ENCODE measurements at regions not wholly inside any gene's neighbourhood (a gene's known extent, or its start where the extent isn't known, plus 50 kb on each side); places are given as distances from the start of the nearest gene placed in this dataset.
"Not testable (repeated sequence)": the region's sequence is repeated elsewhere in the genome, so short reads cannot be mapped to it uniquely, and the experiment has no call there.

- no peak overlapping the region for H3K27ac Mint-ChIP-seq (ENCODE audit: unreplicated experiment)
- no peak overlapping the region for H3K4me3 Mint-ChIP-seq (ENCODE audit: unreplicated experiment)
- no peaks in the 10 kb centered on the region for H3K9me3 Mint-ChIP-seq (ENCODE audit: unreplicated experiment)
- no peaks in the 10 kb centered on the region for H3K4me1 Mint-ChIP-seq (ENCODE audit: low read depth, unreplicated experiment)
- no peak for TF ChIP-seq CTCF (IDR thresholded peaks at IDR 0.05; ENCODE audit: partially characterized antibody, unreplicated experiment)
- peaks cover 3% of the 10 kb centered on the region for H3K27me3 Mint-ChIP-seq (ENCODE audit: unreplicated experiment)
- H3K36me3 Mint-ChIP-seq (ENCODE audit: unreplicated experiment): no peaks in the 10 kb centered on the region
- no peak for DNase-seq
Observed at GRCh38 chr2:223185638-223186037, 133.6 kb downstream of the KCNE4 start.

GRCh38 chr2:223187256-223187655 is 135.3 kb downstream of the KCNE4 start:
- H3K27ac Mint-ChIP-seq (ENCODE audit: unreplicated experiment): no peak overlapping the region
- no peaks in the 10 kb centered on the region for H3K4me1 Mint-ChIP-seq (ENCODE audit: low read depth, unreplicated experiment)
- H3K36me3 Mint-ChIP-seq (ENCODE audit: unreplicated experiment): no peaks in the 10 kb centered on the region
- H3K9me3 Mint-ChIP-seq (ENCODE audit: unreplicated experiment): peaks cover under 1% of the 10 kb centered on the region
- no peak for TF ChIP-seq CTCF (IDR thresholded peaks at IDR 0.05; ENCODE audit: partially characterized antibody, unreplicated experiment)
- H3K4me3 Mint-ChIP-seq (ENCODE audit: unreplicated experiment): no peak overlapping the region
- H3K27me3 Mint-ChIP-seq (ENCODE audit: unreplicated experiment): peaks cover 3% of the 10 kb centered on the region
- DNase-seq: no peak

GRCh38 chr2:223190561-223191206 is 138.7 kb downstream of the KCNE4 start:
- not testable (repeated sequence) for H3K27me3 Mint-ChIP-seq (ENCODE audit: unreplicated experiment); DNase-seq

GRCh38 chr2:223196331-223196730 is 144.3 kb downstream of the KCNE4 start:
- Mint-ChIP-seq H3K27ac (ENCODE audit: unreplicated experiment) (no peak overlapping the region), H3K27me3 (ENCODE audit: unreplicated experiment) (no peaks in the 10 kb centered on the region), H3K4me1 (ENCODE audit: low read depth, unreplicated experiment) (no peaks in the 10 kb centered on the region), H3K36me3 (ENCODE audit: unreplicated experiment) (peaks cover 8% of the 10 kb centered on the region), H3K4me3 (ENCODE audit: unreplicated experiment) (no peak overlapping the region), H3K9me3 (ENCODE audit: unreplicated experiment) (peaks cover 10% of the 10 kb centered on the region)
- no peak for TF ChIP-seq CTCF (IDR thresholded peaks at IDR 0.05; ENCODE audit: partially characterized antibody, unreplicated experiment)
- DNase-seq: no peak

More at GRCh38 chr2:223190561-223191206, 138.7 kb downstream of the KCNE4 start:
- H3K27ac Mint-ChIP-seq (ENCODE audit: unreplicated experiment); H3K4me1 Mint-ChIP-seq (ENCODE audit: low read depth, unreplicated experiment); H3K36me3 Mint-ChIP-seq (ENCODE audit: unreplicated experiment); H3K4me3 Mint-ChIP-seq (ENCODE audit: unreplicated experiment): not testable (repeated sequence)
- peaks cover 10% of the 10 kb centered on the region for H3K9me3 Mint-ChIP-seq (ENCODE audit: unreplicated experiment)

- Mint-ChIP-seq H3K27ac (ENCODE audit: unreplicated experiment) (no peak overlapping the region), H3K27me3 (ENCODE audit: unreplicated experiment) (no peaks in the 10 kb centered on the region), H3K4me3 (ENCODE audit: unreplicated experiment) (no peak overlapping the region), H3K4me1 (ENCODE audit: low read depth, unreplicated experiment) (no peaks in the 10 kb centered on the region), H3K36me3 (ENCODE audit: unreplicated experiment) (peaks cover 8% of the 10 kb centered on the region), H3K9me3 (ENCODE audit: unreplicated experiment) (peaks cover 10% of the 10 kb centered on the region)
- DNase-seq: no peak
- TF ChIP-seq CTCF (IDR thresholded peaks at IDR 0.05; ENCODE audit: partially characterized antibody, unreplicated experiment): no peak
Observed at GRCh38 chr2:223197046-223197445, 145.1 kb downstream of the KCNE4 start.
